Neural cell (in vitro differentiated cells): ENCODE measurements at regions not wholly inside any gene's neighbourhood (a gene's known extent, or its start where the extent isn't known, plus 50 kb on each side); places are given as distances from the start of the nearest gene placed in this dataset.
A peak's percentile ranks its signal among the peaks of the same experiment; 100 is the strongest.

Source experiments
- H2AFZ ChIP-seq: fragments of 200-600, 300-800 bp; sonication (generic), shearing (Covaris generic); 2 replicates; pipeline ENCODE4 v1.6.0; 2014; ENCODE audit warnings: low read depth, mild to moderate bottlenecking, antibody characterized with exemption, low read length, moderate library complexity
- H3F3A ChIP-seq: fragments of 200-600 bp; shearing (Covaris generic); 2 replicates; pipeline ENCODE4 v1.6.1; 2016; ENCODE audit warnings: mild to moderate bottlenecking, moderate library complexity, mixed read lengths, antibody characterized with exemption, low read length; ENCODE audit not compliant: insufficient read depth, poor library complexity, severe bottlenecking
- H3K27ac ChIP-seq: fragments of 200-600, 300-800 bp; sonication (generic), shearing (Covaris generic); 2 replicates; pipeline ENCODE4 v1.5.1; 2014; ENCODE audit warnings: mild to moderate bottlenecking, low read length, moderate library complexity
- H3K27me3 ChIP-seq: fragments of 300-800, 200-600 bp; sonication (generic), shearing (Covaris generic); 2 replicates; pipeline ENCODE4 v1.6.0; 2014; ENCODE audit warnings: mild to moderate bottlenecking, low read depth, low read length, moderate library complexity; ENCODE audit not compliant: insufficient read depth
- H3K36me3 ChIP-seq: fragments of 300-800, 200-600 bp; sonication (generic), shearing (Covaris generic); 2 replicates; pipeline ENCODE4 v1.5.1; 2014; ENCODE audit warnings: mild to moderate bottlenecking, antibody characterized with exemption, low read length, moderate library complexity; ENCODE audit not compliant: insufficient read depth
- H3K4me2 ChIP-seq: fragments of 300-800, 200-600 bp; sonication (generic), shearing (Covaris generic); 2 replicates; pipeline ENCODE4 v1.6.0; 2014; ENCODE audit warnings: mild to moderate bottlenecking, low read length
- H3K4me3 ChIP-seq: fragments of 300-800, 200-600 bp; sonication (generic), shearing (Covaris generic); 2 replicates; pipeline ENCODE4 v1.5.1; 2014; ENCODE audit warnings: mild to moderate bottlenecking, low read length, moderate library complexity
- H3K79me2 ChIP-seq: fragments of 200-600 bp; shearing (Covaris generic); replicated peaks from 2 replicates; pipeline ENCODE4 v1.6.0; 2014; ENCODE audit warnings: mild to moderate bottlenecking, low read length, moderate library complexity; ENCODE audit not compliant: insufficient read depth
- H3K9ac ChIP-seq: fragments of 300-800, 200-600 bp; sonication (generic), shearing (Covaris generic); 2 replicates; pipeline ENCODE4 v1.6.1; 2016; ENCODE audit warnings: mild to moderate bottlenecking, low read length, mixed read lengths
- H3K9me2 ChIP-seq: fragments of 200-600 bp; shearing (Covaris generic); 2 replicates; pipeline ENCODE4 v1.6.1; 2016; ENCODE audit warnings: mild to moderate bottlenecking, low read length, mixed read lengths; ENCODE audit not compliant: insufficient read depth
- H3K9me3 ChIP-seq: fragments of 200-600, 300-800 bp; sonication (generic), shearing (Covaris generic); 2 replicates; pipeline ENCODE4 v1.6.1; 2016; ENCODE audit warnings: mild to moderate bottlenecking, mixed run types, low read length, moderate library complexity, mixed read lengths
- H4K20me1 ChIP-seq: fragments of 200-600 bp; shearing (Covaris generic); 2 replicates; pipeline ENCODE4 v1.6.1; 2016; ENCODE audit warnings: mild to moderate bottlenecking, mixed run types; ENCODE audit not compliant: insufficient read depth
- CTCF ChIP-seq: fragments of 450-650 bp; IDR thresholded peaks from 2 replicates; pipeline ENCODE4 v1.5.1; 2014; ENCODE audit warnings: antibody characterized with exemption, mild to moderate bottlenecking, moderate library complexity; ENCODE audit not compliant: poor library complexity, severe bottlenecking
- EP300 ChIP-seq: fragments of 450-650 bp; conservative IDR thresholded peaks from 2 replicates; pipeline ENCODE4 v1.6.1; 2014; ENCODE audit warnings: antibody characterized with exemption, mild to moderate bottlenecking, moderate library complexity; ENCODE audit not compliant: poor library complexity, severe bottlenecking
- POLR2AphosphoS5 ChIP-seq: IDR thresholded peaks from 2 replicates; pipeline ENCODE4 v1.6.1; 2012
- RAD21 ChIP-seq: fragments of 450-650 bp; conservative IDR thresholded peaks from 2 replicates; pipeline ENCODE4 v1.6.1; 2014; ENCODE audit warnings: antibody characterized with exemption, mild to moderate bottlenecking, moderate library complexity
- SMC3 ChIP-seq: fragments of 450-650 bp; conservative IDR thresholded peaks from 2 replicates; pipeline ENCODE4 v1.6.1; 2014; ENCODE audit warnings: antibody characterized with exemption, mild to moderate bottlenecking, moderate library complexity; ENCODE audit not compliant: poor library complexity
- TAF1 ChIP-seq: IDR thresholded peaks from 2 replicates; pipeline ENCODE4 v1.6.1; 2012; ENCODE audit warnings: low read depth

- no peaks in the 10 kb centered on the region for H3K36me3 ChIP-seq
- peaks cover 3% of the 10 kb centered on the region for H3F3A ChIP-seq
- no peaks in the 10 kb centered on the region for H4K20me1 ChIP-seq
- TF ChIP-seq TAF1, result no peak
- TF ChIP-seq POLR2AphosphoS5, result no peak
- no peak for TF ChIP-seq SMC3
- TF ChIP-seq CTCF, result no peak
- no peak for TF ChIP-seq EP300
- no peak for TF ChIP-seq RAD21
- H2AFZ ChIP-seq, result no peak overlapping the region
- H3K9ac ChIP-seq, result no peak overlapping the region
- no peaks in the 10 kb centered on the region for H3K9me2 ChIP-seq
- no peaks in the 10 kb centered on the region for H3K9me3 ChIP-seq
- H3K27ac ChIP-seq, result no peak overlapping the region
- H3K4me3 ChIP-seq, result no peak overlapping the region
- no peaks in the 10 kb centered on the region for H3K27me3 ChIP-seq
- no peak overlapping the region for H3K4me2 ChIP-seq
- H3K79me2 ChIP-seq, result no peaks in the 10 kb centered on the region
Measured at GRCh38 chr2:21276163-21276562, 152.4 kb downstream of the TDRD15 start.

- no peaks in the 10 kb centered on the region for H3K36me3 ChIP-seq
- no peak overlapping the region for H3K4me2 ChIP-seq
- no peaks in the 10 kb centered on the region for H3K79me2 ChIP-seq
- H2AFZ ChIP-seq, result no peak overlapping the region
- H3K27me3 ChIP-seq, result no peaks in the 10 kb centered on the region
- H3K9me2 ChIP-seq, result no peaks in the 10 kb centered on the region
- H4K20me1 ChIP-seq, result no peaks in the 10 kb centered on the region
- no peak overlapping the region for H3K27ac ChIP-seq
- H3F3A ChIP-seq, result no peaks in the 10 kb centered on the region
- H3K9me3 ChIP-seq, result no peaks in the 10 kb centered on the region
- H3K4me3 ChIP-seq, result no peak overlapping the region
- TF ChIP-seq POLR2AphosphoS5, result no peak
- no peak overlapping the region for H3K9ac ChIP-seq
Measured at GRCh38 chr2:21277068-21278056, 153.6 kb downstream of the TDRD15 start.

GRCh38 chr2:21279525-21279924 lies 155.8 kb downstream of the TDRD15 start:
- Histone ChIP-seq H3K79me2 (no peaks in the 10 kb centered on the region), H3F3A (no peaks in the 10 kb centered on the region), H4K20me1 (no peaks in the 10 kb centered on the region), H3K9ac (peak overlapping the region; percentile 48), H3K9me3 (no peaks in the 10 kb centered on the region), H3K9me2 (no peaks in the 10 kb centered on the region), H3K4me2 (no peak overlapping the region), H3K4me3 (no peak overlapping the region), H3K36me3 (no peaks in the 10 kb centered on the region), H3K27me3 (no peaks in the 10 kb centered on the region), H2AFZ (no peak overlapping the region), H3K27ac (peak overlapping the region; percentile 70)
- TF ChIP-seq POLR2AphosphoS5, result peak; percentile 8
- no peak for TF ChIP-seq CTCF
